SH-SY5Y (cell line): ENCODE measurements at regions not wholly inside any gene's neighbourhood (a gene's known extent, or its start where the extent isn't known, plus 50 kb on each side); places are given as distances from the start of the nearest gene placed in this dataset.

Source experiments
- GATA2 ChIP-seq: IDR thresholded peaks from 2 replicates; pipeline ENCODE4 v1.6.1; 2011; ENCODE audit warnings: mild to moderate bottlenecking, low read depth, low read length
- GATA3 ChIP-seq: IDR thresholded peaks from 2 replicates; pipeline ENCODE4 v1.6.1; 2011; ENCODE audit warnings: low read depth, mild to moderate bottlenecking, low read length, moderate library complexity

DNA sequence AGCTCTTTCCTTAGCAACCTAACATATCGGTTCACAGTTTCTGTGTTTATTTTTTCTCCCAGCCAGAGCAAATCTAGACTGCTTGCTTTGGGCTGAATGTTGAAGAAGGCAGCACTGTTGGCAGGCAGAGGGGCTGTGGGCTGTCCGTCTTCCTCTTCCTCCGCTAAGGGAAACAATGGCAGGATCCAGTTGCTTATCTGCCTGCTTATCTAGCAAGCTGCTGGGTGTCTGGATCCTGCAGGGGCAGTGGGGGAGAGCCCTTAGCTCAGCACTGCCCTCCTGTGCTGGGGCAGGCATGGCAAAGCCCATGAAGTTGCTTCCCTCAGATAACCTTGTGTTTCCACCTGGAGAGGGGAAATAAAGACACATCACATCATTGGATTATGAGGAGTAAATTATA lies 92.7 kb upstream of the CD93 start:
- TF ChIP-seq GATA2 (no peak), GATA3 (no peak)
